Activated gamma-delta T cell treated with Interleukin-2 at 50 U/mL for 16 hours (primary cell): ENCODE measurements at regions not wholly inside any gene's neighbourhood (a gene's known extent, or its start where the extent isn't known, plus 50 kb on each side); places are given as distances from the start of the nearest gene placed in this dataset.
A peak's percentile ranks its signal among the peaks of the same experiment; 100 is the strongest.

ENCODE experiments used
- DNase-seq: peaks from one replicate; pipeline ENCODE4 v3.0.0-alpha.2; 2020

GRCh38 chr9:113793558-113793957, 82.6 kb upstream of the ZNF618 start:
- no peak for DNase-seq

- no peak for DNase-seq
Measured at GRCh38 chr9:113794721-113795120, 81.4 kb upstream of the ZNF618 start.

- no peak for DNase-seq
Measured at GRCh38 chr9:113795811-113796392, 80.2 kb upstream of the ZNF618 start.

- no peak for DNase-seq
Measured at GRCh38 chr9:113796646-113797426, 79.3 kb upstream of the ZNF618 start.

GRCh38 chr9:113798062-113799030, 77.8 kb upstream of the ZNF618 start:
- no peak for DNase-seq

- DNase-seq, result no peak
Measured at GRCh38 chr9:113800276-113800675, 75.8 kb upstream of the ZNF618 start.

- DNase-seq, result no peak
Measured at GRCh38 chr9:113803811-113804589, 72.1 kb upstream of the ZNF618 start.

GRCh38 chr9:113805486-113806132, 70.5 kb upstream of the ZNF618 start:
- DNase-seq, result no peak

- DNase-seq, result peak; percentile 24
Measured at GRCh38 chr9:113807173-113808061, 68.7 kb upstream of the ZNF618 start.

GRCh38 chr9:113808391-113809358, 67.4 kb upstream of the ZNF618 start:
- no peak for DNase-seq

- DNase-seq, result no peak
Measured at GRCh38 chr9:113817171-113817570, 58.9 kb upstream of the ZNF618 start.

GRCh38 chr9:113818391-113818790, 57.7 kb upstream of the ZNF618 start:
- DNase-seq, result no peak

GRCh38 chr9:113822315-113822714, 53.8 kb upstream of the ZNF618 start:
- DNase-seq, result no peak

- no peak for DNase-seq
Measured at GRCh38 chr9:113823421-113823820, 52.7 kb upstream of the ZNF618 start.
